ENCODE measurements at regions not wholly inside any gene's neighbourhood (a gene's known extent, or its start where the extent isn't known, plus 50 kb on each side); places are given as distances from the start of the nearest gene placed in this dataset.

DNA sequence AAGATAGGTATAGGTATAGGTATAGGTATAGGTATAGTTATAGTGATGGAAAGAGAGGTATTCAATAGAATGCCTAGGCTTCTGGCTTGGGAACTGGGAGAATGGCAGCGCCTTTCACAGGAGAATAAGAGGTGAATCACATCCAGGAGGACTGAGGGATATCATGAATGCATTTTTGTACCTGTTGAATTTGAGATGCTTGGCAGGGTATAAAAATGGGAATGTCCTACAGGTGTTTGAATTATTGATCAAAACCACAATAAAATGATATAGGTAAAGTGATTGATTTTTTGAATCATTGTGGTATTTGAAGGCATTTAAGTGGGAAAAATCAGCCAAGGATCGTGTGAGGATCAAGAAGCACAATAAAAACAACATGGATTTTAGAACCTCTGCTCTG is 119.2 kb upstream of the ARG1 start:
- intact Hi-C loops (cut with DNase I), result no loop called here
- Histone ChIP-seq H3K4me3 (no peak overlapping the region), H3K27ac (no peak overlapping the region), H3K4me1 (no peaks in the 10 kb centered on the region), H3K36me3 (no peaks in the 10 kb centered on the region), H3K9me3 (no peaks in the 10 kb centered on the region), H3K27me3 (no peaks in the 10 kb centered on the region)
- 42 to 72% methylated on average over 2 of the region's 2 CpGs for WGBS, 2 donors
- no peak for DNase-seq
- TF ChIP-seq POLR2A (IDR thresholded peaks at IDR 0.05), result no peak
- TF ChIP-seq CTCF (IDR thresholded peaks at IDR 0.05), result no peak
- no peak for TF ChIP-seq POLR2AphosphoS5 (IDR thresholded peaks at IDR 0.05)
- no peak for TF ChIP-seq EP300 (IDR thresholded peaks at IDR 0.05)

DNA sequence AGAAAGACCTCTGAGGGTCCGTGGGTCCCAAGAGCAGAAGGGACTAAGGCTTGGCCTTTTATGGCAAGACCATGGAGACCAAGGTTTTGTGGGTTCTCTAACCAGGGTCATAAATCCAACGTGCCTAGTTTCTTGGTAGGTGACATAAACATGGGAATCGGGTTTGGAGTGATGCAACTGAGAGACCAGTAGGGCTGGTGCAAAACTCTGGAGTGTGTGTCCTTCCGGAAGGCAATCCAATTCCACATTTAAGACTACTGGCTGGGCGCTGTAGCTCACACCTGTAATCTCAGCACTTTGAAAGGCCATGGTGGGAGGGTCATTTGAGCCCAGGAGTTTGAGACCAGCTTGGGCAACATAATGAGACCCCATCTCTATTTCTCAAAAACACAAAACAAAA is 116.5 kb upstream of the ARG1 start:
- no peak overlapping the region for H3K27ac ChIP-seq
- no peak overlapping the region for H3K4me3 ChIP-seq
- intact Hi-C loops (cut with DNase I), result no loop called here
- TF ChIP-seq CTCF (IDR thresholded peaks at IDR 0.05) (no peak), POLR2A (IDR thresholded peaks at IDR 0.05) (no peak), EP300 (IDR thresholded peaks at IDR 0.05) (no peak), POLR2AphosphoS5 (IDR thresholded peaks at IDR 0.05) (no peak)
- H3K36me3 ChIP-seq, result no peaks in the 10 kb centered on the region
- no peaks in the 10 kb centered on the region for H3K27me3 ChIP-seq
- no peak for DNase-seq
- peaks cover 0 to 4% (median 0%) of the 10 kb centered on the region in 4 donors for H3K4me1 ChIP-seq
- no peaks in the 10 kb centered on the region for H3K9me3 ChIP-seq
- WGBS, 2 donors, result 63 to 74% methylated on average over 5 of the region's 5 CpGs

DNA sequence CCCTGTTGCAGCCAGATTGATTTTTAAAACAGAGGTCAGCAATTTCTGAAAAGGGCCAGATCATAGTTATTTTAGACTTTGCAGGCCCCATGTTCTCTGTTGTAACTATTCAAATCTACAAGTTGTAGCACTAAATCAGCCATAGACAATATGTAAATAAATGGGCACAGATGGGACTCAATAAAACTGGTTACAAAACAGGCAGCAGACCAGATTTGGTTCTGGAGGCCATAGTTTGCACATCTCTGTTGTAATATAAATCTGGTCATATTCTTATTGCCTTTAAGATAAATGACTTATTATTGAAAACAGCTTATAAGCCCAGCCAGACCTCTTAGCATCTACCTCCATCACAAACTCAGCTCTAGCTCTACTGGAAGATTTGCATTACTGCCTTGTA is 114.0 kb upstream of the ARG1 start:
- Histone ChIP-seq H3K9me3 (no peaks in the 10 kb centered on the region), H3K4me3 (no peak overlapping the region), H3K27me3 (no peaks in the 10 kb centered on the region), H3K27ac (no peak overlapping the region), H3K4me1 (peaks cover 0 to 4% (median 0%) of the 10 kb centered on the region in 4 donors), H3K36me3 (no peaks in the 10 kb centered on the region)
- TF ChIP-seq CTCF (IDR thresholded peaks at IDR 0.05), result no peak
- no peak for TF ChIP-seq POLR2A (IDR thresholded peaks at IDR 0.05)
- no peak for TF ChIP-seq POLR2AphosphoS5 (IDR thresholded peaks at IDR 0.05)
- TF ChIP-seq EP300 (IDR thresholded peaks at IDR 0.05), result no peak
- no peak for DNase-seq
- intact Hi-C loops (cut with DNase I), result no loop called here

GRCh38 chr6:131460614-131461000 is 112.4 kb upstream of the ARG1 start:
- TF ChIP-seq POLR2A (IDR thresholded peaks at IDR 0.05) (no peak), CTCF (IDR thresholded peaks at IDR 0.05) (no peak), EP300 (IDR thresholded peaks at IDR 0.05) (no peak), POLR2AphosphoS5 (IDR thresholded peaks at IDR 0.05) (no peak)
- H3K27ac ChIP-seq, result no peak overlapping the region
- H3K9me3 ChIP-seq, result no peaks in the 10 kb centered on the region
- WGBS, 2 donors, result 66 to 67% methylated on average over 6 of the region's 6 CpGs
- no peak for DNase-seq
- no peaks in the 10 kb centered on the region for H3K36me3 ChIP-seq
- no peaks in the 10 kb centered on the region for H3K27me3 ChIP-seq
- intact Hi-C loops (cut with DNase I), result no loop called here
- no peak overlapping the region for H3K4me3 ChIP-seq
- peaks cover 0 to 4% (median 0%) of the 10 kb centered on the region in 4 donors for H3K4me1 ChIP-seq

- no peaks in the 10 kb centered on the region for H3K9me3 ChIP-seq
- TF ChIP-seq CTCF (IDR thresholded peaks at IDR 0.05), result no peak
- no peak for TF ChIP-seq POLR2AphosphoS5 (IDR thresholded peaks at IDR 0.05)
- TF ChIP-seq POLR2A (IDR thresholded peaks at IDR 0.05), result no peak
- TF ChIP-seq EP300 (IDR thresholded peaks at IDR 0.05), result no peak
- H3K27me3 ChIP-seq, result no peaks in the 10 kb centered on the region
- no peaks in the 10 kb centered on the region for H3K36me3 ChIP-seq
- H3K27ac ChIP-seq, result no peak overlapping the region
- no peaks in the 10 kb centered on the region for H3K4me1 ChIP-seq
- no peak overlapping the region for H3K4me3 ChIP-seq
- intact Hi-C loops (cut with DNase I), result no loop called here
- 88 to 89% methylated on average over 2 of the region's 2 CpGs for WGBS, 2 donors
- DNase-seq, result no peak
These were observed 103.9 kb upstream of the ARG1 start for GRCh38 chr6:131469130-131469529.

All from sigmoid colon (tissue), 6 donors.